Neutrophil (primary cell): ENCODE measurements at regions not wholly inside any gene's neighbourhood (a gene's known extent, or its start where the extent isn't known, plus 50 kb on each side); places are given as distances from the start of the nearest gene placed in this dataset.

Experiments
- H3K27ac ChIP-seq: fragments of 200-600 bp; sonication (generic); 2 replicates; pipeline ENCODE4 v1.5.1; 2016; ENCODE audit warnings: mild to moderate bottlenecking, moderate library complexity
- H3K27me3 ChIP-seq: fragments of 200-600 bp; sonication (generic); 2 replicates; pipeline ENCODE4 v1.6.0; 2016; ENCODE audit warnings: mild to moderate bottlenecking
- H3K36me3 ChIP-seq: fragments of 200-600 bp; sonication (generic); 2 replicates; pipeline ENCODE4 v1.5.1; 2017
- H3K4me1 ChIP-seq, 2 experiments: fragments of 200-600 bp in 1 of 2; sonication (generic) in 1 of 2; 1 replicate in 1 of 2; 2 replicates in 1 of 2; pipeline versions ENCODE4 v1.5.1 to v1.6.1; 2013 to 2016; ENCODE audit warnings: low read depth in 1 of 2, low read length in 1 of 2, mild to moderate bottlenecking in 1 of 2, moderate library complexity in 1 of 2; ENCODE audit not compliant: control insufficient read depth in 1 of 2, insufficient read depth in 1 of 2
- H3K4me3 ChIP-seq, 2 experiments: fragments of 200-600 bp in 1 of 2; sonication (generic) in 1 of 2; 1 replicate in 1 of 2; 2 replicates in 1 of 2; pipeline ENCODE4 v1.5.1; 2013 to 2016; ENCODE audit warnings: low read depth in 1 of 2, low read length in 1 of 2, mild to moderate bottlenecking in 1 of 2, moderate library complexity in 1 of 2
- H3K9me3 ChIP-seq: fragments of 200-600 bp; sonication (generic); 2 replicates; pipeline ENCODE4 v1.5.1; 2016
- TF ChIP-seq, protein P1 (sequence below): fragments of 200-600 bp; sonication (generic); IDR thresholded peaks from 2 replicates; pipeline ENCODE4 v1.5.1; 2016; ENCODE audit warnings: antibody characterized with exemption

GRCh38 chr4:3667258-3667657 lies 98.9 kb upstream of the ADRA2C start:
- Histone ChIP-seq H3K27me3 (no peaks in the 10 kb centered on the region), H3K9me3 (no peaks in the 10 kb centered on the region), H3K4me1 (no peaks in the 10 kb centered on the region), H3K36me3 (no peaks in the 10 kb centered on the region), H3K4me3 (no peak overlapping the region), H3K27ac (no peak overlapping the region)
- TF ChIP-seq, protein P1, sequence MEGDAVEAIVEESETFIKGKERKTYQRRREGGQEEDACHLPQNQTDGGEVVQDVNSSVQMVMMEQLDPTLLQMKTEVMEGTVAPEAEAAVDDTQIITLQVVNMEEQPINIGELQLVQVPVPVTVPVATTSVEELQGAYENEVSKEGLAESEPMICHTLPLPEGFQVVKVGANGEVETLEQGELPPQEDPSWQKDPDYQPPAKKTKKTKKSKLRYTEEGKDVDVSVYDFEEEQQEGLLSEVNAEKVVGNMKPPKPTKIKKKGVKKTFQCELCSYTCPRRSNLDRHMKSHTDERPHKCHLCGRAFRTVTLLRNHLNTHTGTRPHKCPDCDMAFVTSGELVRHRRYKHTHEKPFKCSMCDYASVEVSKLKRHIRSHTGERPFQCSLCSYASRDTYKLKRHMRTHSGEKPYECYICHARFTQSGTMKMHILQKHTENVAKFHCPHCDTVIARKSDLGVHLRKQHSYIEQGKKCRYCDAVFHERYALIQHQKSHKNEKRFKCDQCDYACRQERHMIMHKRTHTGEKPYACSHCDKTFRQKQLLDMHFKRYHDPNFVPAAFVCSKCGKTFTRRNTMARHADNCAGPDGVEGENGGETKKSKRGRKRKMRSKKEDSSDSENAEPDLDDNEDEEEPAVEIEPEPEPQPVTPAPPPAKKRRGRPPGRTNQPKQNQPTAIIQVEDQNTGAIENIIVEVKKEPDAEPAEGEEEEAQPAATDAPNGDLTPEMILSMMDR = no peak

DNA sequence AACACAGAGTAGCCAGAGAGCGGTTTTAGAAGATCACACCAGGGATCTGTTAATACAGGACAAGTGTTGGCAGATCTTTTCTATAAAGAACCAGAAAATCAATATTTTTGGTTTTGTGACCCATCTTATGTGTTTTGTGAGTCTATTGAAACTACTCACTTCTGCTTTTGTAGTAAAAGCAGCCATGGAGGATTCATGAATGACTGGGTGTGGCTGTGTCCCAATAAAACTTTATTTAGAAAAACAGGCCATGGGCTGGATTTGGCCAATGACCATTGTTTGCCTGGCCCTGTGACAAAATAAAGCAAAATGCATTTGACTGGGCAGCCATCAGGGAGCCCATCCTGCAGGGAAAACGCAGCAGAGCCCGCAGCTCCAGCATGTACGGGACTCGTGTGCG lies 99.9 kb upstream of the ADRA2C start:
- TF ChIP-seq, protein P1 = no peak
- Histone ChIP-seq H3K4me1 (no peaks in the 10 kb centered on the region), H3K36me3 (no peaks in the 10 kb centered on the region), H3K27ac (no peak overlapping the region), H3K9me3 (no peaks in the 10 kb centered on the region), H3K27me3 (peaks cover 6% of the 10 kb centered on the region), H3K4me3 (no peak overlapping the region)

DNA sequence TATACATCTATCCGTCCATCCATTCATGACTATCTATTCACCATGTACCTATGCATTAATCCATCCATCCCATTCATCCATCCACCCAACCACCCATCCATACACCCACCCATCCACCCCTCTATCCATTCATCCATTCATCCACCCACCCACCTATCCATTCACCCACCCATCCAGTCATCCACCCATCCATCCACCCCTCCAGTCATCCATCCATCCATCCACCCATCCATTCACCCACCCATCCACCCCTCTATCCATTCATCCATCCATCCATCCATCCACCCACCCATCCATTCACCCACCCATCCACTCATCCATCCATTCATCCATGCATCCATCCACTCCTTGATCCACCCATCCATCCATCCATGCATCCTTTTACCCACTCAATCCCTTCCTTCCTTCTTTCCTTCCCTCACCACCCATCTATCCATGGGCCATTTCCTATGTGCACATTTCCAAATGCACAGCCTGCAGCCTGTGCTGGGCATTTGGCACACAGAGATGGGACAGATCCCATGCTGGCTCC lies 100.8 kb upstream of the ADRA2C start:
- Histone ChIP-seq H3K27ac (no peak overlapping the region), H3K9me3 (no peaks in the 10 kb centered on the region), H3K4me3 (no peak overlapping the region), H3K4me1 (no peaks in the 10 kb centered on the region), H3K36me3 (no peaks in the 10 kb centered on the region), H3K27me3 (peaks cover 13% of the 10 kb centered on the region)
- TF ChIP-seq, protein P1 = no peak

DNA sequence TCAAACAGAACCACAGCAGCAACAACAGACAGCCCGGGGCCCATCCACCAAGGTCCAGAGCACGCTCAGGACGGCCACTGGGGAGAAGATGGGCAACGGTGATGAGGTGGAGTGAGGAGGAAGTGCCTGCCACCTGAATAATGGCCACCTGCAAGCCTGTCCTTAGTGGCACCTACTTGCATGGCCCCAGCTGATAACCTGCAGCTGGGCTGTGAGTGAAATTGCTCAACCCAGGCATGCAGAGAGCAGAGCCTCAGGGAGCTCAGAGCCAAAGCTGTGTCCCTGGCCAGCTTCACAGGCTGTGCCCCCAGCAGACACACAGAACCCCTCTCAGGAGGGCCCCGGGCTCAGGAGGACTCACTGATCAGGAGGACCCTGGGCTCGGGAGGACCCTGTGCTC lies 102.4 kb upstream of the ADRA2C start:
- Histone ChIP-seq H3K27ac (no peak overlapping the region), H3K4me1 (no peaks in the 10 kb centered on the region), H3K4me3 (no peak overlapping the region), H3K27me3 (peaks cover 30% of the 10 kb centered on the region), H3K36me3 (no peaks in the 10 kb centered on the region), H3K9me3 (no peaks in the 10 kb centered on the region)
- TF ChIP-seq, protein P1 = no peak

GRCh38 chr4:3662516-3662915 lies 103.7 kb upstream of the ADRA2C start:
- H3K9me3 ChIP-seq = no peaks in the 10 kb centered on the region
- peaks cover 42% of the 10 kb centered on the region for H3K27me3 ChIP-seq
- TF ChIP-seq, protein P1 = no peak
- H3K4me1 ChIP-seq = no peaks in the 10 kb centered on the region
- H3K36me3 ChIP-seq = no peaks in the 10 kb centered on the region
- no peak overlapping the region for H3K4me3 ChIP-seq
- H3K27ac ChIP-seq = no peak overlapping the region

- TF ChIP-seq, protein P1 = no peak
- H3K36me3 ChIP-seq = no peaks in the 10 kb centered on the region
- H3K27me3 ChIP-seq = peaks cover 48% of the 10 kb centered on the region
- H3K9me3 ChIP-seq = no peaks in the 10 kb centered on the region
- no peaks in the 10 kb centered on the region for H3K4me1 ChIP-seq
- H3K27ac ChIP-seq = no peak overlapping the region
- H3K4me3 ChIP-seq = no peak overlapping the region
Measured at GRCh38 chr4:3661989-3662388, 104.2 kb upstream of the ADRA2C start.
